Keratinocyte (primary cell): ENCODE measurements at regions not wholly inside any gene's neighbourhood (a gene's known extent, or its start where the extent isn't known, plus 50 kb on each side); places are given as distances from the start of the nearest gene placed in this dataset.
"Not testable (repeated sequence)": the region's sequence is repeated elsewhere in the genome, so short reads cannot be mapped to it uniquely, and the experiment has no call there.

Experiments
- DNase-seq: peaks from one replicate; pipeline ENCODE4 v3.0.0-alpha.2; 2011; ENCODE audit warnings: low read depth, missing footprints, low spot score
- FAIRE-seq: peaks from 2 replicates; lab custom pipeline; 2011; peaks lifted over from hg19 to GRCh38; lab: Jason Lieb, UNC
- H2AFZ ChIP-seq: 2 replicates; pipeline ENCODE4 v1.6.0; 2012; ENCODE audit warnings: low read length, control low read depth, inconsistent platforms; ENCODE audit not compliant: control insufficient read depth
- H3K27ac ChIP-seq: 2 replicates; pipeline ENCODE4 v1.5.1; 2011; ENCODE audit warnings: low read length; ENCODE audit not compliant: control insufficient read depth, insufficient read depth
- H3K27me3 ChIP-seq: 3 replicates; pipeline ENCODE4 v1.6.0; 2011; ENCODE audit warnings: low read length; ENCODE audit not compliant: control insufficient read depth, insufficient read depth; ENCODE audit errors: extremely low read depth
- H3K36me3 ChIP-seq, 2 experiments: 2 replicates in 1 of 2; 3 replicates in 1 of 2; pipeline ENCODE4 v1.5.1; 2011; ENCODE audit warnings: low read length in 2 of 2, mild to moderate bottlenecking in 1 of 2; ENCODE audit not compliant: control insufficient read depth in 2 of 2, insufficient read depth in 2 of 2; ENCODE audit errors: extremely low read depth in 1 of 2
- H3K4me1 ChIP-seq: 3 replicates; pipeline ENCODE4 v1.5.1; 2011; ENCODE audit warnings: low read length; ENCODE audit not compliant: control insufficient read depth, insufficient read depth; ENCODE audit errors: extremely low read depth
- H3K4me2 ChIP-seq: 3 replicates; pipeline ENCODE4 v1.6.0; 2011; ENCODE audit warnings: low read depth, low read length; ENCODE audit not compliant: control insufficient read depth, insufficient read depth; ENCODE audit errors: extremely low read depth
- H3K4me3 ChIP-seq, 3 experiments: fragments of 200-600 bp in 1 of 3; sonication (generic) in 1 of 3; 2 replicates in 2 of 3; 3 replicates in 1 of 3; pipeline ENCODE4 v1.5.1; 2011 to 2016; ENCODE audit warnings: low read length in 3 of 3, mild to moderate bottlenecking in 3 of 3, control low read depth in 2 of 3, inconsistent platforms in 1 of 3, low read depth in 1 of 3, mixed read lengths in 1 of 3, mixed run types in 1 of 3, moderate library complexity in 1 of 3; ENCODE audit not compliant: control insufficient read depth in 2 of 3, insufficient read depth in 2 of 3; ENCODE audit errors: extremely low read depth in 1 of 3
- H3K79me2 ChIP-seq: 2 replicates; pipeline ENCODE4 v1.6.0; 2012; ENCODE audit warnings: low read length; ENCODE audit not compliant: control insufficient read depth, insufficient read depth
- H3K9ac ChIP-seq: 3 replicates; pipeline ENCODE4 v1.6.0; 2011; ENCODE audit warnings: low read length; ENCODE audit not compliant: control insufficient read depth, insufficient read depth; ENCODE audit errors: extremely low read depth
- H3K9me1 ChIP-seq: 3 replicates; pipeline ENCODE4 v1.6.0; 2011; ENCODE audit warnings: low read length; ENCODE audit not compliant: control insufficient read depth, insufficient read depth; ENCODE audit errors: extremely low read depth
- H3K9me3 ChIP-seq: 2 replicates; pipeline ENCODE4 v1.5.1; 2012; ENCODE audit warnings: low read depth, low read length; ENCODE audit not compliant: control insufficient read depth
- H4K20me1 ChIP-seq: 3 replicates; pipeline ENCODE4 v1.6.0; 2011; ENCODE audit warnings: low read length; ENCODE audit not compliant: control insufficient read depth, insufficient read depth; ENCODE audit errors: extremely low read depth
- CTCF ChIP-seq, 3 experiments: IDR thresholded peaks in 1 of 3; conservative IDR thresholded peaks in 1 of 3; optimal IDR thresholded peaks in 1 of 3; 2 replicates in 2 of 3; 3 replicates in 1 of 3; pipeline versions ENCODE3 to v1.5.1; 2011; ENCODE audit warnings: low read length in 3 of 3, mild to moderate bottlenecking in 3 of 3, moderate library complexity in 2 of 3, control low read depth in 1 of 3, inconsistent platforms in 1 of 3; ENCODE audit not compliant: insufficient read depth in 2 of 3; ENCODE audit errors: extremely low read depth in 1 of 3
- EZH2 ChIP-seq: IDR thresholded peaks from one replicate; pipeline ENCODE4 v1.6.1; 2012; ENCODE audit warnings: inconsistent platforms, mild to moderate bottlenecking, low read length, moderate library complexity
- dilution Hi-C: fragments of 300-500 bp; cut with MboI; formaldehyde crosslinking; loops from one replicate; pipeline ENCODE4 v1.7.0; 2020; ENCODE audit warnings: low sequenced_read_pairs; ENCODE audit not compliant: extremely low pct_ligation_motif_present

- Histone ChIP-seq H3K4me1 (no peaks in the 10 kb centered on the region), H3K27me3 (no peaks in the 10 kb centered on the region), H2AFZ (no peak overlapping the region), H3K27ac (no peak overlapping the region), H3K9me1 (no peaks in the 10 kb centered on the region), H3K9ac (no peak overlapping the region), H3K79me2 (no peaks in the 10 kb centered on the region), H3K9me3 (no peaks in the 10 kb centered on the region), H3K4me2 (no peak overlapping the region), H4K20me1 (no peaks in the 10 kb centered on the region), H3K4me3 (no peak overlapping the region), H3K36me3 (no peaks in the 10 kb centered on the region)
- FAIRE-seq (no peak), DNase-seq (no peak)
- dilution Hi-C loops = no loop called here
- no peak for TF ChIP-seq CTCF (optimal IDR thresholded peaks at IDR 0.05 in 1 of 3, IDR thresholded peaks at IDR 0.05 in 1 of 3, conservative IDR thresholded peaks at IDR 0.05 in 1 of 3; ENCODE audit: extremely low read depth in 1 of 3, insufficient read depth in 2 of 3, low read length in 3 of 3)
- no peak for TF ChIP-seq EZH2
Observed at GRCh38 chr14:106134886-106135285, 608.5 kb downstream of the TMEM121 start.

GRCh38 chr14:106141242-106142220, 615.1 kb downstream of the TMEM121 start:
- dilution Hi-C loops = no loop called here
- no peak overlapping the region for H3K4me2 ChIP-seq
- H3K4me3 ChIP-seq = no peak overlapping the region
- H3K9me3 ChIP-seq = no peaks in the 10 kb centered on the region
- no peak overlapping the region for H3K27ac ChIP-seq
- H3K36me3 ChIP-seq = no peaks in the 10 kb centered on the region
- no peaks in the 10 kb centered on the region for H3K4me1 ChIP-seq
- no peaks in the 10 kb centered on the region for H3K9me1 ChIP-seq
- H2AFZ ChIP-seq = no peak overlapping the region
- DNase-seq (no peak), FAIRE-seq (no peak)
- TF ChIP-seq CTCF (optimal IDR thresholded peaks at IDR 0.05 in 1 of 3, IDR thresholded peaks at IDR 0.05 in 1 of 3, conservative IDR thresholded peaks at IDR 0.05 in 1 of 3; ENCODE audit: extremely low read depth in 1 of 3, insufficient read depth in 2 of 3, low read length in 3 of 3) = no peak
- TF ChIP-seq EZH2 = no peak
- no peaks in the 10 kb centered on the region for H3K27me3 ChIP-seq
- H4K20me1 ChIP-seq = no peaks in the 10 kb centered on the region
- no peak overlapping the region for H3K9ac ChIP-seq
- H3K79me2 ChIP-seq = no peaks in the 10 kb centered on the region

- H3K27ac ChIP-seq, H3K9ac ChIP-seq, H2AFZ ChIP-seq, H3K4me1 ChIP-seq, DNase-seq, dilution Hi-C loops, H3K4me2 ChIP-seq, H3K36me3 ChIP-seq, H4K20me1 ChIP-seq, H3K79me2 ChIP-seq, H3K9me3 ChIP-seq, H3K9me1 ChIP-seq, FAIRE-seq, H3K27me3 ChIP-seq, H3K4me3 ChIP-seq: not testable (repeated sequence)
Observed at GRCh38 chr14:106145731-106146130, 619.3 kb downstream of the TMEM121 start.
